Stimulated activated CD8-positive, alpha-beta memory T cell treated with anti-CD3 and anti-CD28 coated beads, Interleukin-2, amount 100 ng/mL, for 1 hour (primary cell): ENCODE measurements at regions not wholly inside any gene's neighbourhood (a gene's known extent, or its start where the extent isn't known, plus 50 kb on each side); places are given as distances from the start of the nearest gene placed in this dataset.
"Not testable (repeated sequence)": the region's sequence is repeated elsewhere in the genome, so short reads cannot be mapped to it uniquely, and the experiment has no call there.

Source experiments
- DNase-seq, 2 donors: peaks; one replicate each; pipeline ENCODE4 v3.0.0-alpha.2; 2020; ENCODE audit warnings: low read depth in 2 of 2

GRCh38 chr6:147667082-147667481 lies 158.6 kb downstream of the SAMD5 start:
- DNase-seq = no peak

- no peak for DNase-seq
Observed at GRCh38 chr6:147674099-147674498, 165.6 kb downstream of the SAMD5 start.

- no peak for DNase-seq
Observed at GRCh38 chr6:147674794-147675193, 166.3 kb downstream of the SAMD5 start.

GRCh38 chr6:147675281-147675680 lies 166.8 kb downstream of the SAMD5 start:
- DNase-seq = no peak

GRCh38 chr6:147676495-147677199 lies 168.2 kb downstream of the SAMD5 start:
- no peak for DNase-seq

- DNase-seq = no peak
Observed at GRCh38 chr6:147677647-147678046, 169.2 kb downstream of the SAMD5 start.

GRCh38 chr6:147678253-147678652 lies 169.8 kb downstream of the SAMD5 start:
- DNase-seq = no peak

GRCh38 chr6:147684906-147685305 lies 176.4 kb downstream of the SAMD5 start:
- no peak for DNase-seq

GRCh38 chr6:147689398-147689797 lies 180.9 kb downstream of the SAMD5 start:
- DNase-seq = no peak

- DNase-seq = no peak
Observed at GRCh38 chr6:147691446-147691845, 183.0 kb downstream of the SAMD5 start.

GRCh38 chr6:147693181-147693580 lies 184.7 kb downstream of the SAMD5 start:
- no peak for DNase-seq

GRCh38 chr6:147694556-147694955 lies 186.1 kb downstream of the SAMD5 start:
- DNase-seq = not testable (repeated sequence)

GRCh38 chr6:147695819-147696218 lies 187.3 kb downstream of the SAMD5 start:
- DNase-seq = no peak

GRCh38 chr6:147699140-147699539 lies 190.7 kb downstream of the SAMD5 start:
- DNase-seq = no peak

- no peak for DNase-seq
Observed at GRCh38 chr6:147699637-147700036, 191.1 kb downstream of the SAMD5 start.

GRCh38 chr6:147700436-147701209 lies 192.1 kb downstream of the SAMD5 start:
- no peak for DNase-seq

- DNase-seq = no peak
Observed at GRCh38 chr6:147704691-147705090, 196.2 kb downstream of the SAMD5 start.

- no peak for DNase-seq
Observed at GRCh38 chr6:147707524-147707923, 199.0 kb downstream of the SAMD5 start.

- DNase-seq = no peak
Observed at GRCh38 chr6:147708170-147708569, 199.7 kb downstream of the SAMD5 start.

GRCh38 chr6:147709396-147710272 lies 201.1 kb downstream of the SAMD5 start:
- no peak for DNase-seq

- no peak for DNase-seq
Observed at GRCh38 chr6:147710890-147711289, 202.4 kb downstream of the SAMD5 start.

GRCh38 chr6:147711476-147711875 lies 203.0 kb downstream of the SAMD5 start:
- DNase-seq = no peak
